ENCODE measurements at regions not wholly inside any gene's neighbourhood (a gene's known extent, or its start where the extent isn't known, plus 50 kb on each side); places are given as distances from the start of the nearest gene placed in this dataset.
A peak's percentile ranks its signal among the peaks of the same experiment; 100 is the strongest.

DNA sequence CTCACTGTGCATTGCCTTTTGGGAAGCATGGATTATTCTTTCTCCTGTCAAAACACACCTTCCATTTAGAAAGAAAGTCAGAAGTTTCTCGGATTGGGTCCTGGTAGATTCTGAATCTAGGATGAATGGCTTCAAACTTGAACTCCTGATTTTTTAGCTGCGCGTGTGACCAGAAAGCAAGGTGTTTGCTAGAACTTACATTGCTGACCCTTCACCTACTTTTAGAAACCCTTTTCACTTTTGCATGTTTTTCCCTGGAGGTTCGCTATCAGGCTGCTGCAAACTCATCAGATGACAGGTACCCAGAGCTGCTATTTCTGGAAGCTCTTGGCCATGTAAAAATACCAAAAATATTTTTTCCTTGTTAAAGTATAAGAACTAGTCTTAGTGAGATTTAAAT lies 132.0 kb downstream of the QPCT start:
- DNase-seq (ENCODE audit: insufficient read length) (no peak), FAIRE-seq (no peak)
- no peak for TF ChIP-seq POLR2AphosphoS5 (IDR thresholded peaks at IDR 0.05; ENCODE audit: low read depth, low read length)
- no peak for TF ChIP-seq POLR2A (IDR thresholded peaks at IDR 0.05; ENCODE audit: low read depth, low read length)
- no peak for TF ChIP-seq TAF1 (IDR thresholded peaks at IDR 0.05; ENCODE audit: borderline replicate concordance, low read depth, low read length)

DNA sequence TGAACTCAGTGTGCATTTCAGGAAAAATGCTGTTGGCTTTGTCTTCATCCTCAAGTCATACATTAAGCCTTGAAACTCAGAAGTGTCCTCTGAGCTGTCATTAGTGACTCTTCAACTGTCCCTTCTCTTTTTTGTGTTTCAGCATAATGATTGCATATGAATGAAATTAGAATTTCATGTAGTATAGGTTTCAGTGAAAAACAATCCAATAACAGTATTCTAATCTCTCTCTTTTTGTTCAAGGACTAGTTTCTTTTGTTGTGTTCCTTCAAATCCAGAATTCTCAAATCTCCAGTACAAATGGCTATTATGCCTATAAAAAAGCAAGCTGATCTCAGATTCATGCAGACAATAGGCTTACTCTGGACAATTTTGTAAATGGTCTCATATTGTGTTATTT lies 133.5 kb downstream of the QPCT start:
- FAIRE-seq (no peak), DNase-seq (ENCODE audit: insufficient read length) (no peak)
- no peak for TF ChIP-seq TAF1 (IDR thresholded peaks at IDR 0.05; ENCODE audit: borderline replicate concordance, low read depth, low read length)
- TF ChIP-seq POLR2AphosphoS5 (IDR thresholded peaks at IDR 0.05; ENCODE audit: low read depth, low read length), result no peak
- no peak for TF ChIP-seq POLR2A (IDR thresholded peaks at IDR 0.05; ENCODE audit: low read depth, low read length)

DNA sequence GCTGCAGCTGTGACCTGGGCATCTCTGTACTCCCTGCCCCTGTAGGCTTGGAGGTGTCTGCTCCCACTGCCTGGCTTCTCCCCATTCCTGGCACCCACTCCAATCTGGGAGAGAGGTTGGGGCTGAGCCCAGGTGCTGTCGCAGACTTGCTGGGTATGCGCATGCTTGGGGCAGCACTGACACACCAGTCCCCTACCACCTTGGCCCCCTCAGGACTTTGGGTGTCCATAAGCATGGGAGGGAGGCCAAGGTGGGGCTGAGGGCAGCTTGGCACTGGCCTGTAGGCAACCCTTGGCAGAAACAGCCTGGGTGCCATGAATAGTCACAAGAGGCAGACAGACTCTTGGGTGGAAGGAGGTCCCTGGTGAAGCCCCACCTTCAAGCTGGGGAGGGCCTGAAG lies 136.8 kb downstream of the QPCT start:
- FAIRE-seq, result no peak
- DNase-seq (ENCODE audit: insufficient read length), result no peak
- TF ChIP-seq TAF1 (IDR thresholded peaks at IDR 0.05; ENCODE audit: borderline replicate concordance, low read depth, low read length) (no peak), POLR2A (IDR thresholded peaks at IDR 0.05; ENCODE audit: low read depth, low read length) (no peak), POLR2AphosphoS5 (IDR thresholded peaks at IDR 0.05; ENCODE audit: low read depth, low read length) (no peak)

- FAIRE-seq, result no peak
- TF ChIP-seq TAF1 (IDR thresholded peaks at IDR 0.05; ENCODE audit: borderline replicate concordance, low read depth, low read length) (no peak), POLR2AphosphoS5 (IDR thresholded peaks at IDR 0.05; ENCODE audit: low read depth, low read length) (no peak), POLR2A (IDR thresholded peaks at IDR 0.05; ENCODE audit: low read depth, low read length) (no peak)
- no peak for DNase-seq (ENCODE audit: insufficient read length)
These were observed 144.6 kb downstream of the QPCT start for GRCh38 chr2:37489041-37489456.

DNA sequence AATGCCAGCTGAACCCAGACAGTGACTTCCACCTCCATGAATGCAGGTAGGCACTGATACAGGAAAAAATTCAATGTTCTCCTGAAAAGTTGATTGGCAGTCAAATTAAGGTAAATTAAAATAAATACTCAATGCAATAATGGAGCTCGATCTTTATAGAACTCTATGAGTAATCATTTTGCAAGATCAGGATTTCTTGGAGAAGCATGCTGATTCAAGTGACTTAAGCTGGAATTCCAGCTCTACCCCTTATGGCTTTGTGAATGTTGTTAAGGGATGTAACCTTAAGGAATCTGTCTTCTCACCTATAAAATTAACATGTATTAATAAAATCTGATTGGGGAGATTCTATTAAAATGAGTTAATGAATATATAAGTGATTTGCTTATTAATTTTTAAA lies 145.1 kb downstream of the QPCT start:
- DNase-seq (ENCODE audit: insufficient read length) (no peak), FAIRE-seq (no peak)
- TF ChIP-seq POLR2AphosphoS5 (IDR thresholded peaks at IDR 0.05; ENCODE audit: low read depth, low read length) (no peak), TAF1 (IDR thresholded peaks at IDR 0.05; ENCODE audit: borderline replicate concordance, low read depth, low read length) (no peak)

- TF ChIP-seq TAF1 (IDR thresholded peaks at IDR 0.05; ENCODE audit: borderline replicate concordance, low read depth, low read length) (no peak), POLR2A (IDR thresholded peaks at IDR 0.05; ENCODE audit: low read depth, low read length) (no peak), POLR2AphosphoS5 (IDR thresholded peaks at IDR 0.05; ENCODE audit: low read depth, low read length) (no peak)
- no peak for DNase-seq (ENCODE audit: insufficient read length)
- FAIRE-seq, result no peak
These were observed 149.0 kb downstream of the QPCT start for GRCh38 chr2:37493425-37493824.

GRCh38 chr2:37499113-37499512 lies 154.7 kb downstream of the QPCT start:
- TF ChIP-seq POLR2A (IDR thresholded peaks at IDR 0.05; ENCODE audit: low read depth, low read length) (no peak), POLR2AphosphoS5 (IDR thresholded peaks at IDR 0.05; ENCODE audit: low read depth, low read length) (no peak), TAF1 (IDR thresholded peaks at IDR 0.05; ENCODE audit: borderline replicate concordance, low read depth, low read length) (no peak)
- FAIRE-seq (no peak), DNase-seq (ENCODE audit: insufficient read length) (no peak)

GRCh38 chr2:37500031-37500430 lies 155.6 kb downstream of the QPCT start:
- no peak for FAIRE-seq
- no peak for TF ChIP-seq POLR2A (IDR thresholded peaks at IDR 0.05; ENCODE audit: low read depth, low read length)
- no peak for TF ChIP-seq TAF1 (IDR thresholded peaks at IDR 0.05; ENCODE audit: borderline replicate concordance, low read depth, low read length)
- TF ChIP-seq POLR2AphosphoS5 (IDR thresholded peaks at IDR 0.05; ENCODE audit: low read depth, low read length), result no peak
- no peak for DNase-seq (ENCODE audit: insufficient read length)

GRCh38 chr2:37501113-37501512 lies 156.7 kb downstream of the QPCT start:
- no peak for TF ChIP-seq POLR2AphosphoS5 (IDR thresholded peaks at IDR 0.05; ENCODE audit: low read depth, low read length)
- no peak for TF ChIP-seq TAF1 (IDR thresholded peaks at IDR 0.05; ENCODE audit: borderline replicate concordance, low read depth, low read length)
- TF ChIP-seq POLR2A (IDR thresholded peaks at IDR 0.05; ENCODE audit: low read depth, low read length), result no peak
- FAIRE-seq (no peak), DNase-seq (ENCODE audit: insufficient read length) (no peak)

DNA sequence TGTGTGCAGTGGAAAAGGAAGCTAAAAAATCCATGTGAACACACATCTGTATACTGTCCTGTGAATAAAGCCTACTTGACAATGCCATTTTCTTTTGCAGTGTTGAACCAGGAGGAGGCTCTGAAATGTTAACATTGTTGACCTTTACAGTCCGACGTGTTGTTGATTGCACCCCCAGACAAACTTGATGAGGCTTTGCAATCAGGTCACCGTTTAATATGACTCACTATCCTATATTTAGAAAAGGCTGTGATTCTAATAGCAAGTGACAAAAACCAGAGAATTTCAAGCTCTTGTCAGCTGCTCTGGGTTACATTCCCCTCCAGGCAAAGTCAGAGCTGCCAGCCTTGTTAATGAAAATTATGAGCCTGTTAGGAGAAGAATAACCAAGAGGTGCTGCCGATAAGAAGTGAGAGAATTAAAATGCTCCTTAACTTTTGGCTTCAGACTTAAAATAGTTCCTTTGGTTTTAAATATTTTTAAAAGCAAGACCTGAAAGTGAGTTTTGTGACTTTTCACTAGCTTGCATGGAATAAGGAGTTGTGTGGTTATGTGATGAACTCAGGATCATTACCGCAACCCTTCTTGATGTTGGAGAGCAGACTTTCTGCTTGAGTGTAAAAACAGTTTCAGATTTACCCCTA lies 162.1 kb downstream of the QPCT start:
- TF ChIP-seq POLR2A (IDR thresholded peaks at IDR 0.05; ENCODE audit: low read depth, low read length), result no peak
- TF ChIP-seq TAF1 (IDR thresholded peaks at IDR 0.05; ENCODE audit: borderline replicate concordance, low read depth, low read length), result no peak
- no peak for TF ChIP-seq POLR2AphosphoS5 (IDR thresholded peaks at IDR 0.05; ENCODE audit: low read depth, low read length)
- FAIRE-seq (peak; percentile 17), DNase-seq (ENCODE audit: insufficient read length) (peak; percentile 5)

GRCh38 chr2:37507051-37507410 lies 162.6 kb downstream of the QPCT start:
- DNase-seq (ENCODE audit: insufficient read length) (no peak), FAIRE-seq (no peak)
- TF ChIP-seq TAF1 (IDR thresholded peaks at IDR 0.05; ENCODE audit: borderline replicate concordance, low read depth, low read length), result no peak

- DNase-seq (ENCODE audit: insufficient read length) (no peak), FAIRE-seq (no peak)
- TF ChIP-seq TAF1 (IDR thresholded peaks at IDR 0.05; ENCODE audit: borderline replicate concordance, low read depth, low read length) (no peak), POLR2A (IDR thresholded peaks at IDR 0.05; ENCODE audit: low read depth, low read length) (no peak), POLR2AphosphoS5 (IDR thresholded peaks at IDR 0.05; ENCODE audit: low read depth, low read length) (no peak)
These were observed 163.3 kb downstream of the QPCT start for GRCh38 chr2:37507703-37508102.

- TF ChIP-seq POLR2AphosphoS5 (IDR thresholded peaks at IDR 0.05; ENCODE audit: low read depth, low read length) (no peak), POLR2A (IDR thresholded peaks at IDR 0.05; ENCODE audit: low read depth, low read length) (no peak), TAF1 (IDR thresholded peaks at IDR 0.05; ENCODE audit: borderline replicate concordance, low read depth, low read length) (no peak)
- DNase-seq (ENCODE audit: insufficient read length) (no peak), FAIRE-seq (no peak)
These were observed 158.5 kb downstream of the CDC42EP3 start for GRCh38 chr2:37512971-37513370.
